ENCODE measurements at regions not wholly inside any gene's neighbourhood (a gene's known extent, or its start where the extent isn't known, plus 50 kb on each side); places are given as distances from the start of the nearest gene placed in this dataset.

GRCh38 chr2:223313101-223313500 is 261.1 kb downstream of the KCNE4 start:
- dilution Hi-C loops (cut with MboI; ENCODE audit: extremely low pct_ligation_motif_present, low sequenced_read_pairs), result no loop called here

GRCh38 chr2:223314811-223315210 is 262.8 kb downstream of the KCNE4 start:
- Histone ChIP-seq H3K36me3 (ENCODE audit: control insufficient read depth in 2 of 2, extremely low read depth in 1 of 2, insufficient read depth in 2 of 2, low read length in 2 of 2) (no peaks in the 10 kb centered on the region), H3K27ac (ENCODE audit: control insufficient read depth, insufficient read depth, low read length) (no peak overlapping the region), H3K27me3 (ENCODE audit: control insufficient read depth, extremely low read depth, insufficient read depth, low read length) (no peaks in the 10 kb centered on the region), H3K4me1 (ENCODE audit: control insufficient read depth, extremely low read depth, insufficient read depth, low read length) (no peaks in the 10 kb centered on the region), H3K9me1 (ENCODE audit: control insufficient read depth, extremely low read depth, insufficient read depth, low read length) (no peaks in the 10 kb centered on the region), H3K79me2 (ENCODE audit: control insufficient read depth, insufficient read depth, low read length) (no peaks in the 10 kb centered on the region), H3K9ac (ENCODE audit: control insufficient read depth, extremely low read depth, insufficient read depth, low read length) (no peak overlapping the region), H4K20me1 (ENCODE audit: control insufficient read depth, extremely low read depth, insufficient read depth, low read length) (no peaks in the 10 kb centered on the region), H2AFZ (ENCODE audit: control insufficient read depth, low read length) (no peak overlapping the region), H3K9me3 (ENCODE audit: control insufficient read depth, low read depth, low read length) (no peaks in the 10 kb centered on the region), H3K4me2 (ENCODE audit: control insufficient read depth, extremely low read depth, insufficient read depth, low read depth, low read length) (no peak overlapping the region), H3K4me3 (ENCODE audit: control insufficient read depth in 2 of 3, extremely low read depth in 1 of 3, insufficient read depth in 2 of 3, low read depth in 1 of 3, low read length in 3 of 3) (no peak overlapping the region)
- dilution Hi-C loops (cut with MboI; ENCODE audit: extremely low pct_ligation_motif_present, low sequenced_read_pairs), result no loop called here
- FAIRE-seq, result no peak
- no peak for DNase-seq (ENCODE audit: low read depth, low spot score)
- no peak for TF ChIP-seq EZH2 (IDR thresholded peaks at IDR 0.05; ENCODE audit: low read length)
- TF ChIP-seq CTCF (optimal IDR thresholded peaks at IDR 0.05 in 1 of 3, IDR thresholded peaks at IDR 0.05 in 1 of 3, conservative IDR thresholded peaks at IDR 0.05 in 1 of 3; ENCODE audit: extremely low read depth in 1 of 3, insufficient read depth in 2 of 3, low read length in 3 of 3), result no peak

More at GRCh38 chr2:223313101-223313500, 261.1 kb downstream of the KCNE4 start:
- no peaks in the 10 kb centered on the region for H4K20me1 ChIP-seq (ENCODE audit: control insufficient read depth, extremely low read depth, insufficient read depth, low read length)
- H3K79me2 ChIP-seq (ENCODE audit: control insufficient read depth, insufficient read depth, low read length), result no peaks in the 10 kb centered on the region
- DNase-seq (ENCODE audit: low read depth, low spot score) (no peak), FAIRE-seq (no peak)
- no peak overlapping the region for H3K4me2 ChIP-seq (ENCODE audit: control insufficient read depth, extremely low read depth, insufficient read depth, low read depth, low read length)
- H3K9me3 ChIP-seq (ENCODE audit: control insufficient read depth, low read depth, low read length), result no peaks in the 10 kb centered on the region
- H2AFZ ChIP-seq (ENCODE audit: control insufficient read depth, low read length), result no peak overlapping the region
- no peak overlapping the region for H3K9ac ChIP-seq (ENCODE audit: control insufficient read depth, extremely low read depth, insufficient read depth, low read length)
- no peak for TF ChIP-seq EZH2 (IDR thresholded peaks at IDR 0.05; ENCODE audit: low read length)
- TF ChIP-seq CTCF (optimal IDR thresholded peaks at IDR 0.05 in 1 of 3, IDR thresholded peaks at IDR 0.05 in 1 of 3, conservative IDR thresholded peaks at IDR 0.05 in 1 of 3; ENCODE audit: extremely low read depth in 1 of 3, insufficient read depth in 2 of 3, low read length in 3 of 3), result no peak
- H3K4me1 ChIP-seq (ENCODE audit: control insufficient read depth, extremely low read depth, insufficient read depth, low read length), result no peaks in the 10 kb centered on the region
- no peak overlapping the region for H3K27ac ChIP-seq (ENCODE audit: control insufficient read depth, insufficient read depth, low read length)
- H3K36me3 ChIP-seq (ENCODE audit: control insufficient read depth in 2 of 2, extremely low read depth in 1 of 2, insufficient read depth in 2 of 2, low read length in 2 of 2), result no peaks in the 10 kb centered on the region
- no peaks in the 10 kb centered on the region for H3K9me1 ChIP-seq (ENCODE audit: control insufficient read depth, extremely low read depth, insufficient read depth, low read length)
- H3K4me3 ChIP-seq (ENCODE audit: control insufficient read depth in 2 of 3, extremely low read depth in 1 of 3, insufficient read depth in 2 of 3, low read depth in 1 of 3, low read length in 3 of 3), result no peak overlapping the region
- no peaks in the 10 kb centered on the region for H3K27me3 ChIP-seq (ENCODE audit: control insufficient read depth, extremely low read depth, insufficient read depth, low read length)

All from keratinocyte (primary cell).